ENCODE measurements at regions not wholly inside any gene's neighbourhood (a gene's known extent, or its start where the extent isn't known, plus 50 kb on each side); places are given as distances from the start of the nearest gene placed in this dataset.

- intact Hi-C loops (cut with DNase I), result no loop called here
- peaks cover 9 to 39% of the 10 kb centered on the region in 2 donors for H3K4me1 ChIP-seq
- DNase-seq (no peak), ATAC-seq (no peak)
- no peaks in the 10 kb centered on the region for H3K27me3 ChIP-seq
- H3K27ac ChIP-seq, result no peak overlapping the region
- H3K36me3 ChIP-seq, result no peaks in the 10 kb centered on the region
- TF ChIP-seq, protein P1, sequence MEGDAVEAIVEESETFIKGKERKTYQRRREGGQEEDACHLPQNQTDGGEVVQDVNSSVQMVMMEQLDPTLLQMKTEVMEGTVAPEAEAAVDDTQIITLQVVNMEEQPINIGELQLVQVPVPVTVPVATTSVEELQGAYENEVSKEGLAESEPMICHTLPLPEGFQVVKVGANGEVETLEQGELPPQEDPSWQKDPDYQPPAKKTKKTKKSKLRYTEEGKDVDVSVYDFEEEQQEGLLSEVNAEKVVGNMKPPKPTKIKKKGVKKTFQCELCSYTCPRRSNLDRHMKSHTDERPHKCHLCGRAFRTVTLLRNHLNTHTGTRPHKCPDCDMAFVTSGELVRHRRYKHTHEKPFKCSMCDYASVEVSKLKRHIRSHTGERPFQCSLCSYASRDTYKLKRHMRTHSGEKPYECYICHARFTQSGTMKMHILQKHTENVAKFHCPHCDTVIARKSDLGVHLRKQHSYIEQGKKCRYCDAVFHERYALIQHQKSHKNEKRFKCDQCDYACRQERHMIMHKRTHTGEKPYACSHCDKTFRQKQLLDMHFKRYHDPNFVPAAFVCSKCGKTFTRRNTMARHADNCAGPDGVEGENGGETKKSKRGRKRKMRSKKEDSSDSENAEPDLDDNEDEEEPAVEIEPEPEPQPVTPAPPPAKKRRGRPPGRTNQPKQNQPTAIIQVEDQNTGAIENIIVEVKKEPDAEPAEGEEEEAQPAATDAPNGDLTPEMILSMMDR (IDR thresholded peaks at IDR 0.05), result no peak
- no peak overlapping the region for H3K4me3 ChIP-seq
- H3K9me3 ChIP-seq, result no peaks in the 10 kb centered on the region
These were observed 225.9 kb upstream of the MAP3K1 start for GRCh38 chr5:56589481-56589860.

GRCh38 chr5:56588636-56589480 is 226.5 kb upstream of the MAP3K1 start:
- TF ChIP-seq, protein P1 (IDR thresholded peaks at IDR 0.05), result no peak
- Histone ChIP-seq H3K4me3 (no peak overlapping the region), H3K27me3 (no peaks in the 10 kb centered on the region), H3K27ac (peak overlapping the region in 1 of 2 donors; percentile 15), H3K4me1 (peaks cover 9 to 39% of the 10 kb centered on the region in 2 donors), H3K36me3 (no peaks in the 10 kb centered on the region), H3K9me3 (no peaks in the 10 kb centered on the region)
- peak; percentile 54 for ATAC-seq
- intact Hi-C loops (cut with DNase I), result no loop called here
- peak in 3 of 4 donors; percentile 47 to 84 (median 71) for DNase-seq

GRCh38 chr5:56588131-56588487 is 227.2 kb upstream of the MAP3K1 start:
- Histone ChIP-seq H3K27ac (peak overlapping the region in 1 of 2 donors; percentile 15), H3K36me3 (no peaks in the 10 kb centered on the region), H3K27me3 (no peaks in the 10 kb centered on the region), H3K4me1 (peaks cover 9 to 39% of the 10 kb centered on the region in 2 donors), H3K9me3 (no peaks in the 10 kb centered on the region), H3K4me3 (no peak overlapping the region)
- no peak for ATAC-seq
- TF ChIP-seq, protein P1 (IDR thresholded peaks at IDR 0.05), result no peak
- no peak for DNase-seq
- intact Hi-C loops (cut with DNase I), result no loop called here

DNA sequence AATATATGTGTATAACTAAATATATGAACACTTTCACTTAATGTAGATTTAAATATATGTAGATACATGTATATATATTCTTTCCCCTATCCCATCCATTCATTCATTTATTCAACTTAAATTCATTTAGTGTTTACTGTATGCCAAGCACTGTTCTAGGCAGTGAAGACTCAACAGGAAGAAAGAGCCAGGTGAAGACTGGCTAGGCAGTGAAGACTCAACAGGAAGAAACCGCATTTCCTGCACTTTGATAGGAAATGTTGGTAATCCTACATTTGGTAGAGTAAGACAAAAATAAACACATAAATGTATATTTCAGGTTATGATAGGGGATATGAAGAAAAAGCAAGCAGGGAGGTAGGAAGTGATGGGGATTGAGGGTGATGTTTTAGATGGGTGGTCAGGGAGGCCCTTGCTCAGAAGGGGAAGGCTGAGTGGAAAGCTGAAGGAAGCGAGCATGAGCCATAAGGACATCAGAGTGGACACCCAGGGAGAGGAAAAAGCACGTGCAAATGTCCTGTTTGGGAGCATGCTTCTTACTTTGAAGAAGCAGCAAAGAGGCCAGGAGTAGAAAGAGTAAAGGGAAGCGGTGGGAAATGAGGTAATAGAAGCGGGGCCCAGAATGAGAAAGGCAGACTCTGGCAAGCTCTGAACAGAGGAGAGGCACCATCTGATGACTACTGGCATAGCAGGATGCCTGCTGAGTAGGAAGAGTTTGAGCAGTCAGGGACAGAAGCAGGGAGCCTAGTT is 227.8 kb upstream of the MAP3K1 start:
- Histone ChIP-seq H3K4me3 (no peak overlapping the region), H3K9me3 (no peaks in the 10 kb centered on the region), H3K27me3 (no peaks in the 10 kb centered on the region), H3K4me1 (peaks cover 9 to 39% of the 10 kb centered on the region in 2 donors), H3K36me3 (no peaks in the 10 kb centered on the region), H3K27ac (peak overlapping the region in 1 of 2 donors; percentile 15)
- ATAC-seq, result no peak
- intact Hi-C loops (cut with DNase I), result no loop called here
- TF ChIP-seq, protein P1 (IDR thresholded peaks at IDR 0.05), result no peak
- no peak for DNase-seq

Data from left lung (tissue), 4 donors.